ENCODE measurements at regions not wholly inside any gene's neighbourhood (a gene's known extent, or its start where the extent isn't known, plus 50 kb on each side); places are given as distances from the start of the nearest gene placed in this dataset.

DNA sequence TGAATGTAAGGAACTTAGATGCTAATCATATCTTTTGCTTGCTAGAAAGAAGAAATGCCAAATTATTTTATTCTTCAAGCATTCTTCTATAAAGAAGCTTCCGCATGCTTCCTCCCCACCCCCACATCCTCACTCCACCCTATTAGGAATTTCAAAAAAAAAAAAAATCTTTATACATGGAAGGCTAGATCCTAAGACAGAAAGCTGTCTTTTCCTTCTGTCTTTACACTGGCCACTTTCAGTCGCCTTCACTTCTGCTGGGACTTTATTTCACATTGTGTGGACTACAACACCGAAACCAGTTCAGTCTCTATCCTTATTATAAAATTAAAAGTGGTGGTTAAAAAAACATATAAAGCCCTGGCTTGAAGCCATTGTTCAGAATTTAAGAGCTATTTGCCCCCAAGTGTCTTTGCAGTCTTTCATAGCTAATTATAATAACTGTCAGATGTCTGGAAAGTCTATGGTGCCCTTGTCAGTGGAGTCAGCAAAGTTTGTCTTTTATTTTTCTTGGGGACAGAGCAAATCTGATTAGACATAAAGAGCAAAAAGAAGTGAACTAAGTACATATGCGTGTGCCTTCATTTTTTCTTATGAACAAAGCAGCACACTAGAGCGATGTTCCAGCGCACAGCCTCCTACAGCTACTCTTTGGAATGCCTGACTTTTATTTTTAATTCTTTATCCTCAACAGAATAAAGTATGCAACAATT, 297.7 kb downstream of the PTPRC start:
- peak; percentile 50 for DNase-seq (ENCODE audit: low read depth)
- no peak for TF ChIP-seq CTCF (conservative IDR thresholded peaks at IDR 0.05; ENCODE audit: low read length)
- peak overlapping the region; percentile 88 for H3K4me3 ChIP-seq (ENCODE audit: low read length)

DNA sequence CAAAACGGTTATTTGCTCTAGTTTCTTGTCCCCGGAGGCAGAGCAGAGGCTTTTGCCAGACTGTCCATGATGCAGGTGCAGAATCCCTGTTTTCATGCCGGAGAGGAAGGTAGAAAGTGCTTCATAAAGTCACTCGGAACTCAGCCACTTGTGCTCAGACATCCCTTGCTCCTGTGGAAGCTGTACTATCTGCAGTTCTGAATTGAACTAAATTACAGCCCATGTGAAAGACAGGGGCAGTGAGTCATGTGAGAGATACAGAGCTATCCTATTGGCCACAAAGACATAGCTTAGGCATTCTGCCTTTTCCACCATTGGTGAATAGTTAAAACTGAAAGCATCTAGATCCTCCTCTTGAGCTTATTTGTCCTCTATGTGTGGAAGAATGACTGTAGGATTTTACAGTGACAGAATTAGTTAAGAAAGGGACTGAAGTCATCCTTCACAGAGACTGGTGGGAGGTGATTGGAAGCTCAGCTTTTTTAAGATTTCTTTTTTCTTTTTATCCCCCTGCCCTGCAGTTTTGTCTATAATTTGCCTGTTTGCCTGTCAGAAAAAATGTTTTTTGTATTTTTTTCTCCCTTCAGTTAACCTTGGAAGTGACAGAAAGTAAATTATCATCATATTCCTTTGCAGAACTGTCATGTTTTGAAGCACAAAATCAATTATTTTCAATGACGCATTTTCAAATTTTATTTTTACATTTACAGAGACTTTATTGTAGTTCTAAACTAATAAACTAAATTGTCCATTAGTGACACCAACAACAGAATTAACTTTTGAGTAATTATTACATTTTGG, 298.6 kb downstream of the PTPRC start:
- no peak for TF ChIP-seq CTCF (conservative IDR thresholded peaks at IDR 0.05; ENCODE audit: low read length)
- peak overlapping the region; percentile 88 for H3K4me3 ChIP-seq (ENCODE audit: low read length)
- peak; percentile 91 for DNase-seq (ENCODE audit: low read depth)

DNA sequence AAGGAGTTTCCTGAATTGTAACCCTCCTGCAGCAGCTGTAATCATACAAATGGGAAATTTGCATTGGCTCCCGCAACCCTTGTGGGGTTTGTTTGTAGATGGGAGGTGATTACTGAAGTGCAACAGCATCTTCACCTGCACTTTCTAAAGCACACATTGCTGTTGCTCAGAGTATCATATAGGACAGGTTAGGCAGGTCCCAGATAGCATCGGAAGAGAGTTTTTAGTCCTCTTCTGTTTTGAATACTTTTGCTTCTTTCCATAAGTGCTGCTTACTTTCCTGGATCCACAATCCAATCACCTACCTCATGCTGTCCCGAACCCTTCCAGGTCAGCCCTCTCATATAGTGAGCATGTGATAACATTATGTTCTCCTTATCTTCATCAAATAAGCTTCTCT, 300.4 kb downstream of the PTPRC start:
- H3K4me3 ChIP-seq (ENCODE audit: low read length), result no peak overlapping the region
- DNase-seq (ENCODE audit: low read depth), result no peak
- TF ChIP-seq CTCF (conservative IDR thresholded peaks at IDR 0.05; ENCODE audit: low read length), result no peak

DNA sequence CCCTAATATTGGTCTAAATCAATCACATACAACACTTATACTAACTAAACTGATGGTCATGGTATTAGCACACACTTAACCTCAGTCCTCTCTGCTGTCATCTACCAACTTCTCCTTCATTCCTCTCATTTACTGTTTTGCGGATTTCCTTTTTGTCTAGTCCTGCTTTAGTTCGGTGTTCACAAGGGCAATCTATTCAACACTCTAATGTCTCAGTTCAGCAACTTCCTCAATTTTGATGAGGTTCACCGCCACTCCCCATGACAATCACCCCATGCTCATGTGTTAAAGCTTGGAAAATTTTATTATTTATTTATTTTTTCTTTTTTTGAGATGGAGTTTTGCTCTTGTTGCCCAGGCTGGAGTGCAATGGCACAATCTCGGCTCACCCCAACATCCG, 301.1 kb downstream of the PTPRC start:
- TF ChIP-seq CTCF (conservative IDR thresholded peaks at IDR 0.05; ENCODE audit: low read length), result no peak
- no peak overlapping the region for H3K4me3 ChIP-seq (ENCODE audit: low read length)
- DNase-seq (ENCODE audit: low read depth), result no peak

DNA sequence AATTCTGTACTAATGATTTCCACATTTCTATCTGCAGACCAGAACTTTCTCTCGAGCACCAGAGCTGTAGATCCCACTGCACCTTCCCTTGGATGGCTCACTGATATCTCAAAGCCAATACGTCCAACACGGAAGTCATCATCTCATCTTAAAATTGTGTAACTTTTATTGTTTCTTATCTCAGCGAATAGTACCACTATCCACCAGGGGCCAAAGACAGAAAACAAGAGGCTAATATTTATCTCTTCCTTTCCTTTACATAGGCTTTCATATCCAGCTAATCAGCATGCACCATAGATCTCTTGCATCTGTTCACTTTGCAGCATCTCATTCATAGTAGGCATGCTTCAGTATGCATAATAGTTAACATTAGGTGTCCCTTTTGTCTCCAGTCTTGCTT, 303.6 kb downstream of the PTPRC start:
- no peak for DNase-seq (ENCODE audit: low read depth)
- no peak overlapping the region for H3K4me3 ChIP-seq (ENCODE audit: low read length)
- no peak for TF ChIP-seq CTCF (conservative IDR thresholded peaks at IDR 0.05; ENCODE audit: low read length)

GRCh38 chr1:198943484-198944187, 304.8 kb downstream of the PTPRC start:
- no peak for DNase-seq (ENCODE audit: low read depth)
- no peak overlapping the region for H3K4me3 ChIP-seq (ENCODE audit: low read length)
- TF ChIP-seq CTCF (conservative IDR thresholded peaks at IDR 0.05; ENCODE audit: low read length), result no peak

Measured in AG10803 (cell line).